ENCODE measurements at regions not wholly inside any gene's neighbourhood (a gene's known extent, or its start where the extent isn't known, plus 50 kb on each side); places are given as distances from the start of the nearest gene placed in this dataset.
"Not testable (repeated sequence)": the region's sequence is repeated elsewhere in the genome, so short reads cannot be mapped to it uniquely, and the experiment has no call there.

DNA sequence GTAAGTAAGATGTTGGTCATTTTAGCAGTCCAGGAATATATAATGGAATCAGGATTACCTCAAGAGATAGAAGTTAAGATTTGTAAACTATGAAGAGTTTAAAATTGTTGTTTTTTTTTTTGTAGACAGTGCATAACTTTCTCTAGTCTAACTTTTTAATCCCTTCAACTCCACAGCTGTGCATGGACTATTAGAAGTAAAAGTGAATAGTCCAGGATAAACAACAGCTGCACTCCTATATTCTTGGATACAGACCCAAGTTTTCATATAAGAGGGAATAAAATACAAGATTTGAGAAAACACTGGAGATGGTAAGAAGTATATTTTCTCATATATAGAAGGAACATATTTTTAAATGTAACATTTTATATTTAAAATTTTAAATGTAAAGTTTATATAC, 1509.9 kb downstream of the SLITRK5 start:
- no peak for DNase-seq (ENCODE audit: low spot score)
- H3K27me3 ChIP-seq = no peaks in the 10 kb centered on the region
- H3K4me3 ChIP-seq = no peak overlapping the region
- no peaks in the 10 kb centered on the region for H3K9me3 ChIP-seq
- TF ChIP-seq CTCF (IDR thresholded peaks at IDR 0.05) = no peak
- H3K36me3 ChIP-seq = no peaks in the 10 kb centered on the region
- H3K4me1 ChIP-seq = no peaks in the 10 kb centered on the region
- no peak overlapping the region for H3K27ac ChIP-seq

DNA sequence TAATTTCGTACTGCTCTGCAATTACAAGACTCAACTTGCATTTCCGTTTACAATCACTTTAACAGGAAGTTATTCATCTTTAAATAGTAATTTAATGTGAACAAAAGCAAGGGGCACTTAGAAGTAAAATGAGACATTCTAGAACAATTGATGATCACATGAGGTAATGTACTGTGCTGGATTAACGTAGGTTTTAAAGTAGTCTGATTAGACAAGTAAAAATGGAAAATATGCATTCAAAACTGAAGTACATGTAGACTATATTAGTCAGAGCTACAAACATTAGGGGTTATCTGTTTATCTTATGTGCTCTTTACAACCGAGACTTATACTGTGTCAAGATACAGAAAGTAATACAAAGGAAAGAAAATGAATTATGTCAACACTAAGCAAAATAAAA, 1528.0 kb downstream of the SLITRK5 start:
- H3K36me3 ChIP-seq = no peaks in the 10 kb centered on the region
- no peak for DNase-seq (ENCODE audit: low spot score)
- no peak overlapping the region for H3K4me3 ChIP-seq
- no peak overlapping the region for H3K27ac ChIP-seq
- no peak for TF ChIP-seq CTCF (IDR thresholded peaks at IDR 0.05)
- no peaks in the 10 kb centered on the region for H3K27me3 ChIP-seq
- H3K9me3 ChIP-seq = no peaks in the 10 kb centered on the region
- H3K4me1 ChIP-seq = no peaks in the 10 kb centered on the region

GRCh38 chr13:89204435-89204834, 1533.3 kb downstream of the SLITRK5 start:
- TF ChIP-seq CTCF (IDR thresholded peaks at IDR 0.05) = no peak
- no peaks in the 10 kb centered on the region for H3K4me1 ChIP-seq
- H3K27ac ChIP-seq = no peak overlapping the region
- no peak for DNase-seq (ENCODE audit: low spot score)
- no peaks in the 10 kb centered on the region for H3K27me3 ChIP-seq
- H3K9me3 ChIP-seq = no peaks in the 10 kb centered on the region
- H3K4me3 ChIP-seq = no peak overlapping the region
- no peaks in the 10 kb centered on the region for H3K36me3 ChIP-seq

DNA sequence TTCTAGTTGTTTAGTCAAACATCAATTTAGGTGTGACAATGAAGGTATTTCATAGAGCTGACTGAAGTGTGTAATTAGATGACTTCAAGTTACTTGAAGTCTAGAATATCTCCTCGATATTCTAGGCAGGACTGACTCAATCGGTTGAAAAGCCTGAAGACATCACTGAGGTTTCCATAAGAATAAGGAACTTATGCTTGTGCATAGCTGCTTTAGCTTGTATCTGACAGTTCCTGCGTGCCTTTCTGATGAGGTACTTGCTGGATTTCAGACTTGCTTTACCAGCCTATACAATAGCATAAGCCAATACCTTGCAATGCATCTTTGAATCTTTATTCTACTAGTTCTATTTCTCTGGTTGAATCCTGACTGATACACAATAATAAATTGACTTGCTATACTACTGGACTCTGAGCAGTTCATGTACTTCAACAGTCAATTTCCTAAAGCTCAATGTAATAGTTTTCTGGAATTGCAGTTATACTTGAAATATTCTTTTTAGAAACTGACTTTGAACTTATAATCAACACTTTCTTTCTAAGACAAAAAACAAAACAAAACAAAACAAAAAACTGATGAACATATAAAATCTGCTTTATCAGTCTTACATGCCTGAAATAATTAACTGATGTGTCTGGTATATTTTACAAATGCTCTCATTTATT, 1534.8 kb downstream of the SLITRK5 start:
- H3K4me1 ChIP-seq = no peaks in the 10 kb centered on the region
- no peak overlapping the region for H3K27ac ChIP-seq
- no peaks in the 10 kb centered on the region for H3K36me3 ChIP-seq
- no peaks in the 10 kb centered on the region for H3K9me3 ChIP-seq
- no peak for DNase-seq (ENCODE audit: low spot score)
- H3K4me3 ChIP-seq = no peak overlapping the region
- no peaks in the 10 kb centered on the region for H3K27me3 ChIP-seq
- no peak for TF ChIP-seq CTCF (IDR thresholded peaks at IDR 0.05)

GRCh38 chr13:89212186-89212585, 1541.0 kb downstream of the SLITRK5 start:
- H3K4me3 ChIP-seq = no peak overlapping the region
- H3K9me3 ChIP-seq = no peaks in the 10 kb centered on the region
- H3K4me1 ChIP-seq = no peaks in the 10 kb centered on the region
- no peak for TF ChIP-seq CTCF (IDR thresholded peaks at IDR 0.05)
- no peaks in the 10 kb centered on the region for H3K36me3 ChIP-seq
- H3K27me3 ChIP-seq = no peaks in the 10 kb centered on the region
- no peak overlapping the region for H3K27ac ChIP-seq
- DNase-seq (ENCODE audit: low spot score) = no peak

GRCh38 chr13:89214185-89214584, 1543.0 kb downstream of the SLITRK5 start:
- H3K27ac ChIP-seq = no peak overlapping the region
- no peaks in the 10 kb centered on the region for H3K9me3 ChIP-seq
- no peaks in the 10 kb centered on the region for H3K27me3 ChIP-seq
- no peak overlapping the region for H3K4me3 ChIP-seq
- no peak for DNase-seq (ENCODE audit: low spot score)
- TF ChIP-seq CTCF (IDR thresholded peaks at IDR 0.05) = no peak
- no peaks in the 10 kb centered on the region for H3K36me3 ChIP-seq
- no peaks in the 10 kb centered on the region for H3K4me1 ChIP-seq

- not testable (repeated sequence) for H3K27ac ChIP-seq; H3K4me1 ChIP-seq; H3K27me3 ChIP-seq; DNase-seq (ENCODE audit: low spot score); H3K9me3 ChIP-seq; H3K4me3 ChIP-seq; H3K36me3 ChIP-seq
Observed at GRCh38 chr13:89215319-89215718, 1544.1 kb downstream of the SLITRK5 start.

Data from right atrium auricular region (tissue), 2 donors.